BE2C (cell line): ENCODE measurements at regions not wholly inside any gene's neighbourhood (a gene's known extent, or its start where the extent isn't known, plus 50 kb on each side); places are given as distances from the start of the nearest gene placed in this dataset.

Experiments
- DNase-seq: peaks from one replicate; pipeline ENCODE4 v3.0.0-alpha.2; 2020
- H3K27me3 ChIP-seq: fragments of 250-450 bp; sonication (Bioruptor Pico); 2 replicates; pipeline ENCODE4 v1.5.1; 2020; ENCODE audit warnings: mild to moderate bottlenecking
- H3K36me3 ChIP-seq: fragments of 250-450 bp; sonication (Bioruptor Pico); 2 replicates; pipeline ENCODE4 v1.5.1; 2020; ENCODE audit warnings: mild to moderate bottlenecking
- H3K4me1 ChIP-seq: fragments of 250-450 bp; sonication (Bioruptor Pico); 2 replicates; pipeline ENCODE4 v1.5.1; 2020
- H3K4me3 ChIP-seq: 2 replicates; pipeline ENCODE4 v1.5.1; 2011; ENCODE audit warnings: low read depth, low read length
- H3K9me3 ChIP-seq: fragments of 250-450 bp; sonication (Bioruptor Pico); 2 replicates; pipeline ENCODE4 v1.5.1; 2020
- TF ChIP-seq, protein P1 (sequence below): IDR thresholded peaks from 2 replicates; pipeline ENCODE4 v1.5.1; 2012; ENCODE audit warnings: mild to moderate bottlenecking, low read depth, low read length

GRCh38 chr6:95923518-95923917 is 92.3 kb upstream of the FUT9 start:
- H3K27me3 ChIP-seq: no peaks in the 10 kb centered on the region
- no peaks in the 10 kb centered on the region for H3K9me3 ChIP-seq
- peak; percentile 19 for DNase-seq
- H3K4me3 ChIP-seq: no peak overlapping the region
- no peaks in the 10 kb centered on the region for H3K36me3 ChIP-seq
- no peaks in the 10 kb centered on the region for H3K4me1 ChIP-seq
- TF ChIP-seq, protein P1, sequence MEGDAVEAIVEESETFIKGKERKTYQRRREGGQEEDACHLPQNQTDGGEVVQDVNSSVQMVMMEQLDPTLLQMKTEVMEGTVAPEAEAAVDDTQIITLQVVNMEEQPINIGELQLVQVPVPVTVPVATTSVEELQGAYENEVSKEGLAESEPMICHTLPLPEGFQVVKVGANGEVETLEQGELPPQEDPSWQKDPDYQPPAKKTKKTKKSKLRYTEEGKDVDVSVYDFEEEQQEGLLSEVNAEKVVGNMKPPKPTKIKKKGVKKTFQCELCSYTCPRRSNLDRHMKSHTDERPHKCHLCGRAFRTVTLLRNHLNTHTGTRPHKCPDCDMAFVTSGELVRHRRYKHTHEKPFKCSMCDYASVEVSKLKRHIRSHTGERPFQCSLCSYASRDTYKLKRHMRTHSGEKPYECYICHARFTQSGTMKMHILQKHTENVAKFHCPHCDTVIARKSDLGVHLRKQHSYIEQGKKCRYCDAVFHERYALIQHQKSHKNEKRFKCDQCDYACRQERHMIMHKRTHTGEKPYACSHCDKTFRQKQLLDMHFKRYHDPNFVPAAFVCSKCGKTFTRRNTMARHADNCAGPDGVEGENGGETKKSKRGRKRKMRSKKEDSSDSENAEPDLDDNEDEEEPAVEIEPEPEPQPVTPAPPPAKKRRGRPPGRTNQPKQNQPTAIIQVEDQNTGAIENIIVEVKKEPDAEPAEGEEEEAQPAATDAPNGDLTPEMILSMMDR: peak; percentile 58

- TF ChIP-seq, protein P1: no peak
- no peaks in the 10 kb centered on the region for H3K4me1 ChIP-seq
- no peak for DNase-seq
- no peaks in the 10 kb centered on the region for H3K36me3 ChIP-seq
- no peaks in the 10 kb centered on the region for H3K9me3 ChIP-seq
- H3K4me3 ChIP-seq: no peak overlapping the region
- no peaks in the 10 kb centered on the region for H3K27me3 ChIP-seq
Measured at GRCh38 chr6:95935736-95936135, 80.0 kb upstream of the FUT9 start.

- TF ChIP-seq, protein P1: no peak
- H3K9me3 ChIP-seq: no peaks in the 10 kb centered on the region
- H3K4me1 ChIP-seq: no peaks in the 10 kb centered on the region
- no peaks in the 10 kb centered on the region for H3K36me3 ChIP-seq
- H3K27me3 ChIP-seq: no peaks in the 10 kb centered on the region
- no peak overlapping the region for H3K4me3 ChIP-seq
- DNase-seq: no peak
Measured at GRCh38 chr6:95946906-95947305, 68.9 kb upstream of the FUT9 start.

GRCh38 chr6:95948324-95948723 is 67.5 kb upstream of the FUT9 start:
- no peaks in the 10 kb centered on the region for H3K4me1 ChIP-seq
- DNase-seq: no peak
- no peaks in the 10 kb centered on the region for H3K36me3 ChIP-seq
- no peak overlapping the region for H3K4me3 ChIP-seq
- TF ChIP-seq, protein P1: no peak
- no peaks in the 10 kb centered on the region for H3K27me3 ChIP-seq
- no peaks in the 10 kb centered on the region for H3K9me3 ChIP-seq

- DNase-seq: no peak
- TF ChIP-seq, protein P1: no peak
- no peaks in the 10 kb centered on the region for H3K4me1 ChIP-seq
- no peak overlapping the region for H3K4me3 ChIP-seq
- H3K27me3 ChIP-seq: no peaks in the 10 kb centered on the region
- no peaks in the 10 kb centered on the region for H3K9me3 ChIP-seq
- H3K36me3 ChIP-seq: no peaks in the 10 kb centered on the region
Measured at GRCh38 chr6:95949985-95950384, 65.8 kb upstream of the FUT9 start.

- TF ChIP-seq, protein P1: no peak
- Histone ChIP-seq H3K27me3 (no peaks in the 10 kb centered on the region), H3K4me3 (no peak overlapping the region), H3K36me3 (no peaks in the 10 kb centered on the region), H3K9me3 (no peaks in the 10 kb centered on the region), H3K4me1 (no peaks in the 10 kb centered on the region)
- no peak for DNase-seq
Measured at GRCh38 chr6:95958686-95959085, 57.1 kb upstream of the FUT9 start.
